ENCODE measurements at regions not wholly inside any gene's neighbourhood (a gene's known extent, or its start where the extent isn't known, plus 50 kb on each side); places are given as distances from the start of the nearest gene placed in this dataset.
"Not testable (repeated sequence)": the region's sequence is repeated elsewhere in the genome, so short reads cannot be mapped to it uniquely, and the experiment has no call there.

- H3K4me3 ChIP-seq (ENCODE audit: low read depth, low read length), result no peak overlapping the region
- DNase-seq (ENCODE audit: low read depth), result no peak
- no peak for TF ChIP-seq CTCF (IDR thresholded peaks at IDR 0.05; ENCODE audit: control insufficient read depth, extremely low read depth, insufficient read depth)
Measured at GRCh38 chr2:11950896-11951295, 204.5 kb downstream of the LPIN1 start.

GRCh38 chr2:11951492-11951891 lies 205.1 kb downstream of the LPIN1 start:
- not testable (repeated sequence) for H3K4me3 ChIP-seq (ENCODE audit: low read depth, low read length); DNase-seq (ENCODE audit: low read depth)
- peak; percentile 29 for TF ChIP-seq CTCF (IDR thresholded peaks at IDR 0.05; ENCODE audit: control insufficient read depth, extremely low read depth, insufficient read depth)

- no peak overlapping the region for H3K4me3 ChIP-seq (ENCODE audit: low read depth, low read length)
- no peak for TF ChIP-seq CTCF (IDR thresholded peaks at IDR 0.05; ENCODE audit: control insufficient read depth, extremely low read depth, insufficient read depth)
- no peak for DNase-seq (ENCODE audit: low read depth)
Measured at GRCh38 chr2:11953258-11953657, 206.8 kb downstream of the LPIN1 start.

GRCh38 chr2:11955314-11955713 lies 208.9 kb downstream of the LPIN1 start:
- no peak for TF ChIP-seq CTCF (IDR thresholded peaks at IDR 0.05; ENCODE audit: control insufficient read depth, extremely low read depth, insufficient read depth)
- no peak for DNase-seq (ENCODE audit: low read depth)
- H3K4me3 ChIP-seq (ENCODE audit: low read depth, low read length), result no peak overlapping the region

- no peak for DNase-seq (ENCODE audit: low read depth)
- TF ChIP-seq CTCF (IDR thresholded peaks at IDR 0.05; ENCODE audit: control insufficient read depth, extremely low read depth, insufficient read depth), result no peak
- no peak overlapping the region for H3K4me3 ChIP-seq (ENCODE audit: low read depth, low read length)
Measured at GRCh38 chr2:11955884-11956291, 209.5 kb downstream of the LPIN1 start.

GRCh38 chr2:11962707-11963328 lies 216.4 kb downstream of the LPIN1 start:
- no peak for TF ChIP-seq CTCF (IDR thresholded peaks at IDR 0.05; ENCODE audit: control insufficient read depth, extremely low read depth, insufficient read depth)
- no peak overlapping the region for H3K4me3 ChIP-seq (ENCODE audit: low read depth, low read length)
- DNase-seq (ENCODE audit: low read depth), result no peak

- H3K4me3 ChIP-seq (ENCODE audit: low read depth, low read length), result no peak overlapping the region
- no peak for TF ChIP-seq CTCF (IDR thresholded peaks at IDR 0.05; ENCODE audit: control insufficient read depth, extremely low read depth, insufficient read depth)
- DNase-seq (ENCODE audit: low read depth), result no peak
Measured at GRCh38 chr2:11963966-11964365, 217.5 kb downstream of the LPIN1 start.

Data from LNCaP clone FGC (cell line).